Right cardiac atrium (tissue), 5 donors: ENCODE measurements at regions not wholly inside any gene's neighbourhood (a gene's known extent, or its start where the extent isn't known, plus 50 kb on each side); places are given as distances from the start of the nearest gene placed in this dataset.

ENCODE experiments used
- ATAC-seq, 2 donors: fragments of 200-7000 bp; cut with Tn5 transposase; one replicate each; pipeline versions ENCODE4 v1.8.0 to v1.9.1; 2020; ENCODE audit warnings: moderate library complexity in 2 of 2, mild to moderate bottlenecking in 1 of 2
- DNase-seq, 3 donors: peaks; one replicate each; pipeline ENCODE4 v3.0.0-alpha.2; 2020
- H3K27ac ChIP-seq: one replicate; pipeline ENCODE4 v1.5.1; 2013; ENCODE audit warnings: mild to moderate bottlenecking, low read length, control low read depth, moderate library complexity
- H3K27me3 ChIP-seq: one replicate; pipeline ENCODE4 v1.6.1; 2013; ENCODE audit not compliant: control insufficient read depth, insufficient read depth
- H3K4me1 ChIP-seq: one replicate; pipeline ENCODE4 v1.6.1; 2013; ENCODE audit warnings: low read length; ENCODE audit not compliant: control insufficient read depth, insufficient read depth
- H3K4me3 ChIP-seq: one replicate; pipeline ENCODE4 v1.5.1; 2013; ENCODE audit warnings: low read length, control low read depth
- H3K9me3 ChIP-seq: one replicate; pipeline ENCODE4 v1.6.1; 2013; ENCODE audit warnings: low read length; ENCODE audit not compliant: control insufficient read depth
- WGBS: extraction: QIAGEN DNeasy Blood & Tissue Kit; methylation state at CpG from one replicate; pipeline ENCODE4 v1.1.7; 2013; 5-methylcytosine and 5-hydroxymethylcytosine counted together
- intact Hi-C, 4 donors: fragments of 100-400 bp; cut with DNase I; formaldehyde crosslinking; loops; one replicate each; pipeline versions ENCODE4 v1.11.0 to v1.14.0; 2022 to 2023
- donor health status: healthy with polysubstance abuse.
- donor health status: DM: no; HTN: yes; CAD: no.
- donor health status: DM: no; HTN: no; CAD: no.
- donor health status: DM: no; HTN: yes; CAD: no; lungs with severe emphysema.
- donor health status: DM: yes; HTN: yes; CAD: no.

- WGBS, result 98% methylated on average over 2 of the region's 2 CpGs
- no peaks in the 10 kb centered on the region for H3K4me1 ChIP-seq
- intact Hi-C loops, result no loop called here
- DNase-seq (no peak), ATAC-seq (no peak)
- no peaks in the 10 kb centered on the region for H3K27me3 ChIP-seq
- H3K9me3 ChIP-seq, result no peaks in the 10 kb centered on the region
- H3K27ac ChIP-seq, result no peak overlapping the region
- no peak overlapping the region for H3K4me3 ChIP-seq
Measured at GRCh38 chr6:111988926-111989325, 65.0 kb upstream of the CCN6 start.

- Histone ChIP-seq H3K27me3 (no peaks in the 10 kb centered on the region), H3K4me1 (no peaks in the 10 kb centered on the region), H3K9me3 (no peaks in the 10 kb centered on the region), H3K27ac (no peak overlapping the region), H3K4me3 (no peak overlapping the region)
- 86% methylated on average over 2 of the region's 2 CpGs for WGBS
- intact Hi-C loops, result no loop called here
- ATAC-seq (no peak), DNase-seq (no peak)
Measured at GRCh38 chr6:111989743-111990142, 64.2 kb upstream of the CCN6 start.

GRCh38 chr6:111990214-111990613 is 63.7 kb upstream of the CCN6 start:
- Histone ChIP-seq H3K27ac (no peak overlapping the region), H3K9me3 (no peaks in the 10 kb centered on the region), H3K27me3 (no peaks in the 10 kb centered on the region), H3K4me1 (no peaks in the 10 kb centered on the region), H3K4me3 (no peak overlapping the region)
- DNase-seq (no peak), ATAC-seq (no peak)
- 84% methylated on average over 2 of the region's 2 CpGs for WGBS
- intact Hi-C loops, result no loop called here

GRCh38 chr6:111992851-111993250 is 61.1 kb upstream of the CCN6 start:
- WGBS, result 65% methylated on average over 4 of the region's 4 CpGs
- H3K4me1 ChIP-seq, result no peaks in the 10 kb centered on the region
- H3K27ac ChIP-seq, result no peak overlapping the region
- ATAC-seq (no peak), DNase-seq (no peak)
- H3K9me3 ChIP-seq, result no peaks in the 10 kb centered on the region
- no peaks in the 10 kb centered on the region for H3K27me3 ChIP-seq
- H3K4me3 ChIP-seq, result no peak overlapping the region
- intact Hi-C loops, result no loop called here

- intact Hi-C loops, result no loop called here
- WGBS, result 75% methylated on average over 6 of the region's 6 CpGs
Measured at GRCh38 chr6:111993342-111993741, 60.6 kb upstream of the CCN6 start.

GRCh38 chr6:111994791-111995190 is 59.1 kb upstream of the CCN6 start:
- Histone ChIP-seq H3K9me3 (no peaks in the 10 kb centered on the region), H3K27me3 (no peaks in the 10 kb centered on the region), H3K27ac (no peak overlapping the region), H3K4me1 (no peaks in the 10 kb centered on the region), H3K4me3 (no peak overlapping the region)
- ATAC-seq (no peak), DNase-seq (no peak)
- intact Hi-C loops, result loop anchor here in 2 of 4 donors (5.0 kb wide), 2 partner anchors 122 to 287 kb away; partner anchors contain the start of gene FYN (in 1 of the 2)
- WGBS, result 95% methylated on average over 6 of the region's 6 CpGs

More at GRCh38 chr6:111993342-111993741, 60.6 kb upstream of the CCN6 start:
- Histone ChIP-seq H3K9me3 (no peaks in the 10 kb centered on the region), H3K27me3 (no peaks in the 10 kb centered on the region), H3K4me1 (no peaks in the 10 kb centered on the region), H3K27ac (no peak overlapping the region), H3K4me3 (no peak overlapping the region)
- DNase-seq, result no peak
- ATAC-seq, result no peak

GRCh38 chr6:111995404-111995803 is 58.5 kb upstream of the CCN6 start:
- intact Hi-C loops, result loop anchor here in 2 of 4 donors (5.0 kb wide), 2 partner anchors 123 to 288 kb away; partner anchors contain the start of gene FYN (in 1 of the 2)
- 100% methylated on average over 2 of the region's 2 CpGs for WGBS
- H3K27ac ChIP-seq, result no peak overlapping the region
- H3K4me3 ChIP-seq, result no peak overlapping the region
- H3K4me1 ChIP-seq, result no peaks in the 10 kb centered on the region
- ATAC-seq (no peak), DNase-seq (no peak)
- no peaks in the 10 kb centered on the region for H3K27me3 ChIP-seq
- H3K9me3 ChIP-seq, result no peaks in the 10 kb centered on the region

GRCh38 chr6:111996144-111996865 is 57.6 kb upstream of the CCN6 start:
- Histone ChIP-seq H3K4me1 (no peaks in the 10 kb centered on the region), H3K9me3 (no peaks in the 10 kb centered on the region), H3K27me3 (no peaks in the 10 kb centered on the region), H3K27ac (no peak overlapping the region), H3K4me3 (no peak overlapping the region)
- DNase-seq, result no peak
- intact Hi-C loops, result loop anchor here in 3 of 4 donors (2.0 to 5.0 kb wide), 3 partner anchors 124 to 289 kb away; partner anchors contain the start of gene FYN (in 1 of the 3)
- 72% methylated on average over 17 of the region's 17 CpGs for WGBS
- no peak for ATAC-seq

GRCh38 chr6:111997078-111997852 is 56.6 kb upstream of the CCN6 start:
- intact Hi-C loops, result loop anchor here in 3 of 4 donors (2.0 to 5.0 kb wide), 3 partner anchors 125 to 290 kb away; partner anchors contain the start of gene FYN (in 1 of the 3)
- H3K9me3 ChIP-seq, result no peaks in the 10 kb centered on the region
- H3K4me3 ChIP-seq, result no peak overlapping the region
- H3K27ac ChIP-seq, result peak overlapping the region; percentile 28
- 17% methylated on average over 23 of the region's 23 CpGs for WGBS
- ATAC-seq (peak; percentile 93), DNase-seq (peak; percentile 85 to 91 (median 91))
- no peaks in the 10 kb centered on the region for H3K27me3 ChIP-seq
- no peaks in the 10 kb centered on the region for H3K4me1 ChIP-seq

GRCh38 chr6:111997853-111998208 is 56.1 kb upstream of the CCN6 start:
- intact Hi-C loops, result loop anchor here in 3 of 4 donors (2.0 to 5.0 kb wide), 3 partner anchors 126 to 291 kb away; partner anchors contain the start of gene FYN (in 1 of the 3)
- peak; percentile 79 to 89 for ATAC-seq
- DNase-seq, result peak; percentile 71 to 81 (median 80)
- no peaks in the 10 kb centered on the region for H3K9me3 ChIP-seq
- WGBS, result 57% methylated on average over 6 of the region's 6 CpGs
- H3K27ac ChIP-seq, result peak overlapping the region; percentile 28
- no peaks in the 10 kb centered on the region for H3K27me3 ChIP-seq
- no peaks in the 10 kb centered on the region for H3K4me1 ChIP-seq
- no peak overlapping the region for H3K4me3 ChIP-seq

GRCh38 chr6:112002307-112002706 is 51.6 kb upstream of the CCN6 start:
- DNase-seq (no peak), ATAC-seq (no peak)
- Histone ChIP-seq H3K27me3 (no peaks in the 10 kb centered on the region), H3K4me3 (no peak overlapping the region), H3K27ac (no peak overlapping the region), H3K4me1 (no peaks in the 10 kb centered on the region), H3K9me3 (no peaks in the 10 kb centered on the region)
- WGBS, result 95% methylated on average over 1 of the region's 1 CpG
- intact Hi-C loops, result no loop called here
